ENCODE measurements at regions not wholly inside any gene's neighbourhood (a gene's known extent, or its start where the extent isn't known, plus 50 kb on each side); places are given as distances from the start of the nearest gene placed in this dataset.
"Not testable (repeated sequence)": the region's sequence is repeated elsewhere in the genome, so short reads cannot be mapped to it uniquely, and the experiment has no call there.

DNA sequence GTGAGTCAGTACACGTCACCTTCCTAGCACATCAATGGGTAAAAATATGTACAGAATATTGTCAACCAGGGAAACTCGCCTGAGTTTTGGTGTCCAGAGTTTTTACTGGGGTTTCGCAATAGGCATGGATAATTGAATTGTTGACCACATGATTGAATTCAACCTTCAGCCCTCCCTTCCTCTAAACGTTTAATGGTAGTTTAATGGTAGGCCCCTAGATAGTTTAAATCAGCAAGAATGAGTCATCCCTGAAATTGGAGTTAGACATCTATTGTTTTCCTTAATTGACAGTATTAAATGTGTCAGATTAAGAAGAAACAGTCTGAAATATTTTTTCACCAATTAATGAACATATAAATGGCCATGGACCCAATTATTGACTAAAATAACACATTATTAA is 57.8 kb upstream of the CACNA2D1 start:
- H3K27ac ChIP-seq (ENCODE audit: low read length in 2 of 2): no peak overlapping the region
- H3K4me2 ChIP-seq (replicated peaks; ENCODE audit: low read depth, low read length, poor library complexity, severe bottlenecking): no peak overlapping the region
- H3K4me1 ChIP-seq (ENCODE audit: control insufficient read depth in 2 of 2, insufficient read depth in 2 of 2, low read length in 2 of 2): no peaks in the 10 kb centered on the region
- Mint-ChIP-seq H3K4me1 (no peaks in the 10 kb centered on the region), H3K27me3 (no peaks in the 10 kb centered on the region), H3K9me3 (ENCODE audit: insufficient read depth) (peaks cover 11% of the 10 kb centered on the region), H3K27ac (no peak overlapping the region), H3K4me3 (no peak overlapping the region)
- no peak overlapping the region for H3K9ac ChIP-seq (ENCODE audit: low read length)
- POLR2A ChIA-PET: no interaction called here
- no peak for ATAC-seq (ENCODE audit: low read depth)
- H3K9me3 ChIP-seq (ENCODE audit: control extremely low read depth in 1 of 3, control insufficient read depth in 2 of 3, insufficient read depth in 1 of 3, low read length in 2 of 3): peaks cover 0 to 9% (median 0%) of the 10 kb centered on the region in 3 donors
- H4K20me1 ChIP-seq (ENCODE audit: control insufficient read depth, insufficient read depth, low read length, poor library complexity, severe bottlenecking): no peaks in the 10 kb centered on the region
- no peaks in the 10 kb centered on the region for H3K36me3 ChIP-seq (replicated peaks in 1 of 2; ENCODE audit: control extremely low read depth in 1 of 2, control insufficient read depth in 1 of 2, extremely low read depth in 1 of 2, insufficient read depth in 2 of 2, low read length in 1 of 2)
- no peak overlapping the region for H2AFZ ChIP-seq (ENCODE audit: insufficient read depth, low read depth, low read length, poor library complexity, severe bottlenecking)
- no peak for TF ChIP-seq EZH2 (IDR thresholded peaks at IDR 0.05; ENCODE audit: borderline replicate concordance, insufficient read depth, low read depth, low read length, poor library complexity, severe bottlenecking)
- TF ChIP-seq, protein P1, sequence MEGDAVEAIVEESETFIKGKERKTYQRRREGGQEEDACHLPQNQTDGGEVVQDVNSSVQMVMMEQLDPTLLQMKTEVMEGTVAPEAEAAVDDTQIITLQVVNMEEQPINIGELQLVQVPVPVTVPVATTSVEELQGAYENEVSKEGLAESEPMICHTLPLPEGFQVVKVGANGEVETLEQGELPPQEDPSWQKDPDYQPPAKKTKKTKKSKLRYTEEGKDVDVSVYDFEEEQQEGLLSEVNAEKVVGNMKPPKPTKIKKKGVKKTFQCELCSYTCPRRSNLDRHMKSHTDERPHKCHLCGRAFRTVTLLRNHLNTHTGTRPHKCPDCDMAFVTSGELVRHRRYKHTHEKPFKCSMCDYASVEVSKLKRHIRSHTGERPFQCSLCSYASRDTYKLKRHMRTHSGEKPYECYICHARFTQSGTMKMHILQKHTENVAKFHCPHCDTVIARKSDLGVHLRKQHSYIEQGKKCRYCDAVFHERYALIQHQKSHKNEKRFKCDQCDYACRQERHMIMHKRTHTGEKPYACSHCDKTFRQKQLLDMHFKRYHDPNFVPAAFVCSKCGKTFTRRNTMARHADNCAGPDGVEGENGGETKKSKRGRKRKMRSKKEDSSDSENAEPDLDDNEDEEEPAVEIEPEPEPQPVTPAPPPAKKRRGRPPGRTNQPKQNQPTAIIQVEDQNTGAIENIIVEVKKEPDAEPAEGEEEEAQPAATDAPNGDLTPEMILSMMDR (IDR thresholded peaks at IDR 0.05): no peak
- intact Hi-C loops (cut with micrococcal nuclease): no loop called here
- no peak overlapping the region for H3K4me3 ChIP-seq (ENCODE audit: control extremely low read depth in 1 of 5, extremely low read depth in 1 of 5, insufficient read depth in 1 of 5, low read depth in 2 of 5, low read length in 4 of 5)
- no peaks in the 10 kb centered on the region for H3K79me2 ChIP-seq (ENCODE audit: control insufficient read depth, insufficient read depth, low read length)
- CTCF ChIA-PET: no interaction called here
- H3K27me3 ChIP-seq (replicated peaks in 1 of 4; ENCODE audit: control extremely low read depth in 1 of 4, control insufficient read depth in 3 of 4, insufficient read depth in 4 of 4, low read length in 3 of 4): no peaks in the 10 kb centered on the region
- WGBS (ENCODE audit: insufficient coverage): no CpG with 5 or more reads among the region's 4 CpGs
- no peak for DNase-seq

DNA sequence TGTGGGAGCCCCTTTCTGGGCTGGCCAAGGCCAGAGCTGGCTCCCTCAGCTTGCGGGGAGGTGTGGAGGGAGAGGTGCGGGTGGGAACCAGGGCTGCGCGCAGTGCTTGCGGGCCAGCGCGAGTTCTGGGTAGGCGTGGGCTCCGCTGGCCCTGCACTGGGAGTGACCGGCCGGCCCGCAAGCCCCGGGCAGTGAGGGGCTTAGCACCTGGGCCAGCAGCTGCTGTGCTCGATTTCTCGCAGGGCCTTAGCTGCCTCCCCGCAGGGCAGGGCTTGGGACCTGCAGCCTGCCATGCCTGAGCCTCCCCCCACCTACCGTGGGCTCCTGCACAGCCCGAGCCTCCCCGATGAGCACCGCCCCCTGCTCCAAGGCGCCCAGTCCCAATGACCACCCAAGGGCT is 56.0 kb upstream of the CACNA2D1 start:
- H3K4me3 ChIP-seq (ENCODE audit: control extremely low read depth in 1 of 5, extremely low read depth in 1 of 5, insufficient read depth in 1 of 5, low read depth in 2 of 5, low read length in 4 of 5); H3K4me2 ChIP-seq (replicated peaks; ENCODE audit: low read depth, low read length, poor library complexity, severe bottlenecking); H3K4me1 Mint-ChIP-seq; H3K27me3 Mint-ChIP-seq; H3K4me3 Mint-ChIP-seq; CTCF ChIA-PET; H2AFZ ChIP-seq (ENCODE audit: insufficient read depth, low read depth, low read length, poor library complexity, severe bottlenecking); H3K27ac Mint-ChIP-seq; POLR2A ChIA-PET; H3K4me1 ChIP-seq (ENCODE audit: control insufficient read depth in 2 of 2, insufficient read depth in 2 of 2, low read length in 2 of 2); intact Hi-C loops (cut with micrococcal nuclease); H3K36me3 ChIP-seq (replicated peaks in 1 of 2; ENCODE audit: control extremely low read depth in 1 of 2, control insufficient read depth in 1 of 2, extremely low read depth in 1 of 2, insufficient read depth in 2 of 2, low read length in 1 of 2); H3K79me2 ChIP-seq (ENCODE audit: control insufficient read depth, insufficient read depth, low read length); H3K9me3 ChIP-seq (ENCODE audit: control extremely low read depth in 1 of 3, control insufficient read depth in 2 of 3, insufficient read depth in 1 of 3, low read length in 2 of 3); H3K9me3 Mint-ChIP-seq (ENCODE audit: insufficient read depth); ATAC-seq (ENCODE audit: low read depth); H3K27me3 ChIP-seq (replicated peaks in 1 of 4; ENCODE audit: control extremely low read depth in 1 of 4, control insufficient read depth in 3 of 4, insufficient read depth in 4 of 4, low read length in 3 of 4); DNase-seq; H3K9ac ChIP-seq (ENCODE audit: low read length); H3K27ac ChIP-seq (ENCODE audit: low read length in 2 of 2); H4K20me1 ChIP-seq (ENCODE audit: control insufficient read depth, insufficient read depth, low read length, poor library complexity, severe bottlenecking): not testable (repeated sequence)
- WGBS (ENCODE audit: insufficient coverage): 99% methylated on average over 21 of the region's 21 CpGs

All from B cell (primary cell).